PC-9 (cell line): ENCODE measurements at regions not wholly inside any gene's neighbourhood (a gene's known extent, or its start where the extent isn't known, plus 50 kb on each side); places are given as distances from the start of the nearest gene placed in this dataset.

ENCODE experiments used
- EZH2 ChIP-seq: fragments of 200-600 bp; sonication (generic); IDR thresholded peaks from 2 replicates; pipeline ENCODE4 v1.8.0; 2017; ENCODE audit warnings: antibody characterized with exemption, low read depth
- TF ChIP-seq, protein P1 (sequence below): fragments of 200-600 bp; sonication (generic); conservative IDR thresholded peaks from 2 replicates; pipeline ENCODE4 v1.6.1; 2017; ENCODE audit warnings: mixed run types, antibody characterized with exemption, mild to moderate bottlenecking, moderate library complexity

- TF ChIP-seq, protein P1, sequence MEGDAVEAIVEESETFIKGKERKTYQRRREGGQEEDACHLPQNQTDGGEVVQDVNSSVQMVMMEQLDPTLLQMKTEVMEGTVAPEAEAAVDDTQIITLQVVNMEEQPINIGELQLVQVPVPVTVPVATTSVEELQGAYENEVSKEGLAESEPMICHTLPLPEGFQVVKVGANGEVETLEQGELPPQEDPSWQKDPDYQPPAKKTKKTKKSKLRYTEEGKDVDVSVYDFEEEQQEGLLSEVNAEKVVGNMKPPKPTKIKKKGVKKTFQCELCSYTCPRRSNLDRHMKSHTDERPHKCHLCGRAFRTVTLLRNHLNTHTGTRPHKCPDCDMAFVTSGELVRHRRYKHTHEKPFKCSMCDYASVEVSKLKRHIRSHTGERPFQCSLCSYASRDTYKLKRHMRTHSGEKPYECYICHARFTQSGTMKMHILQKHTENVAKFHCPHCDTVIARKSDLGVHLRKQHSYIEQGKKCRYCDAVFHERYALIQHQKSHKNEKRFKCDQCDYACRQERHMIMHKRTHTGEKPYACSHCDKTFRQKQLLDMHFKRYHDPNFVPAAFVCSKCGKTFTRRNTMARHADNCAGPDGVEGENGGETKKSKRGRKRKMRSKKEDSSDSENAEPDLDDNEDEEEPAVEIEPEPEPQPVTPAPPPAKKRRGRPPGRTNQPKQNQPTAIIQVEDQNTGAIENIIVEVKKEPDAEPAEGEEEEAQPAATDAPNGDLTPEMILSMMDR: no peak
- TF ChIP-seq EZH2: no peak
Measured at GRCh38 chr11:38721586-38722315, 2123.7 kb upstream of the RAG2 start.
